GM12875 (cell line): ENCODE measurements at regions not wholly inside any gene's neighbourhood (a gene's known extent, or its start where the extent isn't known, plus 50 kb on each side); places are given as distances from the start of the nearest gene placed in this dataset.

Source experiments
- H3K4me3 ChIP-seq: one replicate; pipeline ENCODE4 v1.5.1; 2011; ENCODE audit warnings: low read depth, low read length, control low read depth
- CTCF ChIP-seq: IDR thresholded peaks from 2 replicates; pipeline ENCODE4 v1.5.1; 2011; ENCODE audit warnings: low read depth, mild to moderate bottlenecking, control low read depth, inconsistent platforms, low read length, moderate library complexity, borderline replicate concordance; ENCODE audit not compliant: insufficient read depth

GRCh38 chr14:22151121-22151520 is 437.9 kb downstream of the DAD1 start:
- TF ChIP-seq CTCF: no peak

DNA sequence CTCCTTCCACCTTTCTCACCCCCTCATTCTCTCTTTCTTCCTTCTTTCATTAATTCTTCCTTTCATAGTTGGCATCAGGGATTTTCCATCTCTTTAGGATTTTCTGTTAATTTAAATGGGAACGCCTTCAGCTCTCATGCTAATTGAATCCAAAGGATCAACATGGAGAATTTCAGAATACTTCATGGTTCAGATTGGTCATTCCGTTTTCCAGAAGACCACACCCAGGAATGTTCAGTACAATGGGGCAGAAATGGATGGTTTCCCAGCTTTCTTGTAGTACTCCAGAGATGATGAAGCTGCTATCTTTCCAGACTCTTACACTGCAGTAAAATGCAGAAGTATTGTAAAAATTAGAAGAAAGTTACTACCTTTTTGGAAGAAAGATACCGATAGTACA is 440.0 kb downstream of the DAD1 start:
- TF ChIP-seq CTCF: no peak
- no peak overlapping the region for H3K4me3 ChIP-seq

More at GRCh38 chr14:22151121-22151520, 437.9 kb downstream of the DAD1 start:
- no peak overlapping the region for H3K4me3 ChIP-seq

DNA sequence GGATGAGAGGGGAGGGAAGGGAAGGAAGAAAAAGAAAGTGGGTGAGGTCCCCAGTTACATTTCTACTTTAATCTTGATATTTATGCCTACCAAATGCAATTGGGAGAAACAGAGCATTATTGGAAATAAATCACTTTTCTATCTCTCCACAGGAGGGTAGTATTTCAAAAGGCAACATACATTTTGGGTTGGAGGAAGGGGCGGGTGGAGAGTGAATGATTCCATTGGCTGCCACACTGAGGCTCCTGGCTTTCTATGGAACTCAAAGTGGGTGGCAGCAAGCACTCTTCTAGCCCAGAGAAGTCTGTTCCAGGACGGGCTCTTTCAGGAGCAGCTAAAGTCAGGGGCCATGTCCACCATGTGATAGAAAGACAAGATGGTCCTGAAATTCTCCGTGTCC is 441.3 kb downstream of the DAD1 start:
- TF ChIP-seq CTCF: no peak
- H3K4me3 ChIP-seq: no peak overlapping the region

DNA sequence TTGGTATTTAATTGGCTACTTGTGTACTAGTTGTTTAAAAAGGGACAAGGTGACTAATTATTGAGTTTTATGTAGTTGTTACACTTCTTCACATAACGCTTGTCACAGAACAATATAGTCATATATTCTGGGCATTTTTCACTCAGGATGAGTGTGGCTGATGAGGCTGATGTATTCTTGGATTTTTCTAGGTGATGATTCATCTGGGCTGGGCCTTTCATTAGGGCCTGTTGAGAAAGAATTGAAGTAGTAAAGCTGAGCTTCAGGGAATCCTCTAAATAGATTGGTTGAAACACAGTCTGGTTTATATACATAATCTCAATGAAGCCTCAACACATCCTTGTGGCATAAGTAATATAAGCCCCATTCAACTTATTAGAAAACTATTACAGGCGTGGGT is 445.7 kb downstream of the DAD1 start:
- no peak for TF ChIP-seq CTCF
- H3K4me3 ChIP-seq: no peak overlapping the region

GRCh38 chr14:22140633-22141032 is 448.4 kb downstream of the DAD1 start:
- no peak overlapping the region for H3K4me3 ChIP-seq
- TF ChIP-seq CTCF: no peak

GRCh38 chr14:22131749-22132476 is 457.1 kb downstream of the DAD1 start:
- no peak overlapping the region for H3K4me3 ChIP-seq

More at GRCh38 chr14:22131749-22132476, 457.1 kb downstream of the DAD1 start:
- peak; percentile 57; the same call in 1 of the 2 replicates for TF ChIP-seq CTCF
